ENCODE measurements at regions not wholly inside any gene's neighbourhood (a gene's known extent, or its start where the extent isn't known, plus 50 kb on each side); places are given as distances from the start of the nearest gene placed in this dataset.
"Not testable (repeated sequence)": the region's sequence is repeated elsewhere in the genome, so short reads cannot be mapped to it uniquely, and the experiment has no call there.

DNA sequence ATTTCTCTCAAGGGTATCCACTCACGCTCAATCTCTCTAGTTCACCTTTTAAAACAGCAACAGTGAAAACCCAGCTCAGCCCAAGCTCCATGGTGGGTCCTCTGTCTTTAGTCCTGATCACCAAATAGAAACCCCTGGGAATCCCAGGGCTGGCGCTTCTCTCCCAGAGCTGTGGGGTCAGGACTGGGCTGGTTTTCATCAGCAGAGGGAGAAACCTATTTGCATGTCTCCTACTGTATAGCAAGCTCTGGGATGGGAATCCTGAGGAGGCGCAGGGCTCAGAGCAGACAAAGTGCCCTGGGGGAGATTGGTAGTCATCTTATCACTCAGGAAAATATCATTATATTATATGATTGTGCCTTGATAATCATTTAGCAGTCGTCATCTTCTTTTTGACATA lies 843.1 kb downstream of the TMEM121 start:
- in situ Hi-C loops (cut with MboI; ENCODE audit: low pct_ligation_motif_present in 1 of 4, low pct_unique_long_range_greater_than_20kb in 1 of 4, low sequenced_read_pairs in 3 of 4) = not testable (repeated sequence)
- WGBS, 2 donors (ENCODE audit: low coverage in 1 of 2) = 47 to 67% methylated on average over 2 to 3 of the region's 4 CpGs

DNA sequence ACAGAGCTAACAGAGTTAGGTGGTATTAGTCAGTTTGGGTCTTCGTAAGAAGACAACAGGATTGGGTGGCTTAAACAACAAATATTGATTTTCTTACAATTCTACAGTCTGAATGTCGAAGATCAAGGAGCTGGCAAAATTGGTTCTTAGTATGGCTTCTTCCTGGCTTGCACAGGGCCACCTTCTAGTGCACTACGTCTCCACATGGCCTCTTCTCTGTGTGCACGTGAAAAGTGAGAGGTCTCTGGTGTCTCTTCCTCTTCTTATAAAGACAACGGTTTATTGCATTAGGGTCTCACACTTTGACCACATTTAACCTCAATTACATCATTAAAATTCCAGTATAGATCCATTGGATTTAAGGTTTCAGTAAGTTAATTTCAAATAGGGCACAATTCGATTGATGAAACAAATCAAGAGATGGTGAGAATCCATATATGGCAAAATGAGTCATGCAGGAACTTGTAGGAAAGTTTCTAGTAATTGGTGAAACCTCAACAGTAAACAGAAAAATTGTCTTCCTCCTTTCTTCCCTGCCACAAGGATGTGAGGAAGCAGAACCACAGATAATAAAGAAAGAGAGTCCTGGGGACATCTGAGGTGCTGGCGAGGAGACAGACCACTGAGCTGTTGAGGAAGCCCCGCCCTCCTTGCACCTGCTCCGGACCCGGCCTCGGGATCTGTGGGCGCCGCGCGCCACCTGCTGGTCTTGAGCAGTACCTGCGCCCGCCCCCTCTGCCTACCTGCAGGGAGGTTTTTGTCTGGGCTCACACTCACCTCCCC lies 846.7 kb downstream of the TMEM121 start:
- intact Hi-C loops (cut with DNase I; ENCODE audit: low total_unique reads) = no loop called here
- Histone ChIP-seq H3K4me1 (no peaks in the 10 kb centered on the region), H3K27ac (no peak overlapping the region), H3K36me3 (no peaks in the 10 kb centered on the region), H3K4me3 (no peak overlapping the region), H3K27me3 (no peaks in the 10 kb centered on the region), H3K9me3 (no peaks in the 10 kb centered on the region)
- DNase-seq = peak; percentile 72
- no peak for TF ChIP-seq EP300 (IDR thresholded peaks at IDR 0.05; ENCODE audit: low read depth)
- TF ChIP-seq, protein P1, sequence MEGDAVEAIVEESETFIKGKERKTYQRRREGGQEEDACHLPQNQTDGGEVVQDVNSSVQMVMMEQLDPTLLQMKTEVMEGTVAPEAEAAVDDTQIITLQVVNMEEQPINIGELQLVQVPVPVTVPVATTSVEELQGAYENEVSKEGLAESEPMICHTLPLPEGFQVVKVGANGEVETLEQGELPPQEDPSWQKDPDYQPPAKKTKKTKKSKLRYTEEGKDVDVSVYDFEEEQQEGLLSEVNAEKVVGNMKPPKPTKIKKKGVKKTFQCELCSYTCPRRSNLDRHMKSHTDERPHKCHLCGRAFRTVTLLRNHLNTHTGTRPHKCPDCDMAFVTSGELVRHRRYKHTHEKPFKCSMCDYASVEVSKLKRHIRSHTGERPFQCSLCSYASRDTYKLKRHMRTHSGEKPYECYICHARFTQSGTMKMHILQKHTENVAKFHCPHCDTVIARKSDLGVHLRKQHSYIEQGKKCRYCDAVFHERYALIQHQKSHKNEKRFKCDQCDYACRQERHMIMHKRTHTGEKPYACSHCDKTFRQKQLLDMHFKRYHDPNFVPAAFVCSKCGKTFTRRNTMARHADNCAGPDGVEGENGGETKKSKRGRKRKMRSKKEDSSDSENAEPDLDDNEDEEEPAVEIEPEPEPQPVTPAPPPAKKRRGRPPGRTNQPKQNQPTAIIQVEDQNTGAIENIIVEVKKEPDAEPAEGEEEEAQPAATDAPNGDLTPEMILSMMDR (IDR thresholded peaks at IDR 0.05) = peak; percentile 45 to 68 (median 58)
- in situ Hi-C loops (cut with MboI; ENCODE audit: low pct_ligation_motif_present in 1 of 4, low pct_unique_long_range_greater_than_20kb in 1 of 4, low sequenced_read_pairs in 3 of 4) = loop anchor here in 1 of 4 donors (10.0 kb wide), 1 partner anchor 48 kb away; no protein-coding TSS in a partner anchor
- 28 to 36% methylated on average over 7 to 15 of the region's 17 CpGs for WGBS, 2 donors (ENCODE audit: low coverage in 1 of 2)

More for the DNA sequence above, 843.1 kb downstream of the TMEM121 start:
- H3K27me3 ChIP-seq; H3K4me3 ChIP-seq; H3K27ac ChIP-seq; H3K36me3 ChIP-seq; DNase-seq; H3K9me3 ChIP-seq; H3K4me1 ChIP-seq; intact Hi-C loops (cut with DNase I; ENCODE audit: low total_unique reads): not testable (repeated sequence)

- intact Hi-C loops (cut with DNase I; ENCODE audit: low total_unique reads); DNase-seq; H3K27ac ChIP-seq; H3K4me1 ChIP-seq; H3K9me3 ChIP-seq; H3K27me3 ChIP-seq; H3K4me3 ChIP-seq; H3K36me3 ChIP-seq: not testable (repeated sequence)
- in situ Hi-C loops (cut with MboI; ENCODE audit: low pct_ligation_motif_present in 1 of 4, low pct_unique_long_range_greater_than_20kb in 1 of 4, low sequenced_read_pairs in 3 of 4) = loop anchor here in 1 of 4 donors (10.0 kb wide), 1 partner anchor 49 kb away; no protein-coding TSS in a partner anchor
- WGBS, 2 donors (ENCODE audit: low coverage in 1 of 2) = 42% methylated on average over 13 of the region's 13 CpGs; no CpG with 5 or more reads in 1 of the 2 donors
Observed at GRCh38 chr14:106373653-106374110, 847.3 kb downstream of the TMEM121 start.

- H3K4me1 ChIP-seq = no peaks in the 10 kb centered on the region
- no peaks in the 10 kb centered on the region for H3K9me3 ChIP-seq
- no peak for DNase-seq
- H3K27ac ChIP-seq = no peak overlapping the region
- H3K4me3 ChIP-seq = no peak overlapping the region
- in situ Hi-C loops (cut with MboI; ENCODE audit: low pct_ligation_motif_present in 1 of 4, low pct_unique_long_range_greater_than_20kb in 1 of 4, low sequenced_read_pairs in 3 of 4) (loop anchor here in 1 of 4 donors (10.0 kb wide), 1 partner anchor 53 kb away; no protein-coding TSS in a partner anchor), intact Hi-C loops (cut with DNase I; ENCODE audit: low total_unique reads) (no loop called here)
- no peak for TF ChIP-seq POLR2AphosphoS5 (IDR thresholded peaks at IDR 0.05)
- TF ChIP-seq POLR2A (IDR thresholded peaks at IDR 0.05) = no peak
- no peak for TF ChIP-seq EP300 (IDR thresholded peaks at IDR 0.05; ENCODE audit: low read depth)
- TF ChIP-seq, protein P1 (IDR thresholded peaks at IDR 0.05) = no peak
- peaks cover 3% of the 10 kb centered on the region for H3K27me3 ChIP-seq
- WGBS, 2 donors (ENCODE audit: low coverage in 1 of 2) = 63% methylated on average over 1 of the region's 1 CpG; no CpG with 5 or more reads in 1 of the 2 donors
- no peaks in the 10 kb centered on the region for H3K36me3 ChIP-seq
Observed at GRCh38 chr14:106377432-106377831, 851.0 kb downstream of the TMEM121 start.

GRCh38 chr14:106378191-106378590 lies 851.8 kb downstream of the TMEM121 start:
- Histone ChIP-seq H3K9me3 (no peaks in the 10 kb centered on the region), H3K27me3 (peaks cover 3% of the 10 kb centered on the region), H3K27ac (no peak overlapping the region), H3K36me3 (no peaks in the 10 kb centered on the region), H3K4me1 (no peaks in the 10 kb centered on the region), H3K4me3 (no peak overlapping the region)
- TF ChIP-seq, protein P1 (IDR thresholded peaks at IDR 0.05) = no peak
- TF ChIP-seq EP300 (IDR thresholded peaks at IDR 0.05; ENCODE audit: low read depth) = no peak
- no peak for TF ChIP-seq POLR2A (IDR thresholded peaks at IDR 0.05)
- TF ChIP-seq POLR2AphosphoS5 (IDR thresholded peaks at IDR 0.05) = no peak
- in situ Hi-C loops (cut with MboI; ENCODE audit: low pct_ligation_motif_present in 1 of 4, low pct_unique_long_range_greater_than_20kb in 1 of 4, low sequenced_read_pairs in 3 of 4) (loop anchor here in 1 of 4 donors (10.0 kb wide), 1 partner anchor 53 kb away; no protein-coding TSS in a partner anchor), intact Hi-C loops (cut with DNase I; ENCODE audit: low total_unique reads) (no loop called here)
- DNase-seq = no peak
- WGBS, 2 donors (ENCODE audit: low coverage in 1 of 2) = 8% methylated on average over 3 of the region's 3 CpGs; no CpG with 5 or more reads in 1 of the 2 donors
